Type B pancreatic cell (in vitro differentiated cells): ENCODE measurements at regions not wholly inside any gene's neighbourhood (a gene's known extent, or its start where the extent isn't known, plus 50 kb on each side); places are given as distances from the start of the nearest gene placed in this dataset.

Experiments used
- DNase-seq: peaks from one replicate; pipeline ENCODE4 v3.0.0; 2021; ENCODE audit warnings: mixed read lengths; ENCODE audit not compliant: unreplicated experiment; ENCODE audit errors: extremely low spot score
- H3K27ac Mint-ChIP-seq: 2 replicates; pipeline ENCODE4 v1.8.0; 2021; ENCODE audit warnings: mild to moderate bottlenecking, mixed read lengths
- H3K27me3 Mint-ChIP-seq: 2 replicates; pipeline ENCODE4 v1.8.0; 2021; ENCODE audit warnings: mixed read lengths
- H3K36me3 Mint-ChIP-seq: 2 replicates; pipeline ENCODE4 v1.8.0; 2021; ENCODE audit warnings: mixed read lengths
- H3K4me1 Mint-ChIP-seq: one replicate; pipeline ENCODE4 v1.8.0; 2021; ENCODE audit warnings: mixed read lengths; ENCODE audit not compliant: unreplicated experiment
- H3K4me3 Mint-ChIP-seq: 2 replicates; pipeline ENCODE4 v1.8.0; 2021; ENCODE audit warnings: mild to moderate bottlenecking, mixed read lengths
- H3K9me3 Mint-ChIP-seq: 2 replicates; pipeline ENCODE4 v1.8.0; 2021; ENCODE audit warnings: mixed read lengths
- CTCF ChIP-seq: fragments of 200-600 bp; sonication (generic); conservative IDR thresholded peaks from 2 replicates; pipeline ENCODE4 v1.5.0; 2021; ENCODE audit warnings: antibody characterized with exemption, mild to moderate bottlenecking

GRCh38 chr18:50444539-50444938 lies 69.7 kb downstream of the SKA1 start:
- no peak for DNase-seq
- TF ChIP-seq CTCF, result no peak
- no peak overlapping the region for H3K4me3 Mint-ChIP-seq
- H3K27ac Mint-ChIP-seq, result no peak overlapping the region
- no peaks in the 10 kb centered on the region for H3K9me3 Mint-ChIP-seq
- H3K27me3 Mint-ChIP-seq, result no peaks in the 10 kb centered on the region
- H3K36me3 Mint-ChIP-seq, result no peaks in the 10 kb centered on the region
- H3K4me1 Mint-ChIP-seq, result peaks cover 21% of the 10 kb centered on the region

- Mint-ChIP-seq H3K4me1 (peaks cover 6% of the 10 kb centered on the region), H3K27ac (no peak overlapping the region), H3K36me3 (no peaks in the 10 kb centered on the region), H3K27me3 (no peaks in the 10 kb centered on the region), H3K4me3 (no peak overlapping the region), H3K9me3 (no peaks in the 10 kb centered on the region)
- no peak for TF ChIP-seq CTCF
- DNase-seq, result no peak
Measured at GRCh38 chr18:50446629-50447028, 71.8 kb downstream of the SKA1 start.

DNA sequence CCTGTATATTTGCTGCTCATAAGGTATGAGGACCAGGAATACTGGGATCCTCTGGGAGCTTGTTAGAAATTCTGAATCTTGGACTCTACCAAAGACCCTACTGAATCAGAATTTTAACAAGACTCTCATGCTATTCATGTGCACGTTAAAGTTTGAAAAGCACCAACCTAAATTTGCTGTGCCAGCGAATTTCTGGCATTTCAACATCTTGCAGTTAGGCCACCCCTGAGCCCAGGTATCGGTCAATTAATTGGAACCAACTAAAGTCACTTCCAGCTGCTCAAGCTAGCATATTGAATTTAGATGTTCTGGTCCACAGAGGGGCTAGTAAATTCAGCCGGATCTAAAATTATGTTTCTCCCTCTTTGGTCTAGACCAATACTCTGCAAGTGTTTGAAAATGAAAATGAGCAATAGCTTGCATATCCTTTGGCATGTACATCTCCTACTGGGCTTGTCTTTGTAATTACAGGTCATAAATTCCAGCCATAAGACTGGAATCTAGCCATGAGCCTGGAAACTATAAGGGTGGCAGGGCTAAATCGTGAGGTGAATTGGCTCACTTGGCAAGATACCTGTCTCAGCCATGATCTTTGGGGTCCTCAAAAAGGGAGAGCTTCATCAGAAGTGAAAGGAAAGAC lies 72.4 kb downstream of the SKA1 start:
- H3K27me3 Mint-ChIP-seq, result no peaks in the 10 kb centered on the region
- DNase-seq, result no peak
- H3K9me3 Mint-ChIP-seq, result no peaks in the 10 kb centered on the region
- H3K27ac Mint-ChIP-seq, result no peak overlapping the region
- H3K4me3 Mint-ChIP-seq, result no peak overlapping the region
- H3K4me1 Mint-ChIP-seq, result peaks cover 6% of the 10 kb centered on the region
- no peak for TF ChIP-seq CTCF
- H3K36me3 Mint-ChIP-seq, result no peaks in the 10 kb centered on the region

GRCh38 chr18:50447952-50448351 lies 73.1 kb downstream of the SKA1 start:
- Mint-ChIP-seq H3K4me3 (no peak overlapping the region), H3K27me3 (no peaks in the 10 kb centered on the region), H3K36me3 (no peaks in the 10 kb centered on the region), H3K27ac (no peak overlapping the region), H3K9me3 (no peaks in the 10 kb centered on the region), H3K4me1 (peaks cover 6% of the 10 kb centered on the region)
- no peak for DNase-seq
- TF ChIP-seq CTCF, result no peak

DNA sequence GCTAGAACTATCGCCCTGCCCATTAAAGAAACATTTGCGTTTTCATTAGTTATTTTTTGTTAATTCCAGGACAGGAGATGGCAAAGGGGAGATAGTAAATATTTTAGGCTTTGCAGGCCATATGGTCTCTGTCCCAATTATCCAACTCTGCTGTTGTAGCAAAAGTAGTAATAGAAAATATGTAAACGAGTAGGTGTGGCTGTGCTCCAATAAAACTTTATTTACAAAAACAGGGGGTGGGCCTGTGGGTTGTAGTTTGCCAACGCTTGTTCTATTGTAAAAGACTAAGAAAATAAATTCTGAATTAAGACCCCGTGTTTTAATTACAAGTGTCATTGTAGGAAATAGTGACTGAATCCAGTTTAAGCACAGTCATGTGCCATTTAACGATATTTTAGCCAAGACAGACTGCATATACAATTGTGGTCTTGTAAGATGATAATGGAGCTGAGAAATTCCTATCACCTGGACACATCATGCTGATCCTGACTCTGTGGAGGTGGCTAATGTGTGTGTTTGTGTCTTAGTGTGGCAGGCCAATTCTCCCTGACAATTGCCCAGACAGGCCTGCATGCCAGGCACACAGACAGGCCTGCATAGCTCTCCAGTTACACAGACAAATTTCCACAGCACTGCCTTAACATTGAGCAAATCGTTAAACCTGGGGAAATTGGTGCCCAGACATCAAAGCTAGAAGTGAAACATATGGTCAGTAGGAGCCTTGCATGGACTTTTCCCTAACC lies 76.4 kb downstream of the SKA1 start:
- no peak for TF ChIP-seq CTCF
- DNase-seq, result no peak
- peaks cover 6% of the 10 kb centered on the region for H3K4me1 Mint-ChIP-seq
- no peak overlapping the region for H3K27ac Mint-ChIP-seq
- no peaks in the 10 kb centered on the region for H3K27me3 Mint-ChIP-seq
- no peak overlapping the region for H3K4me3 Mint-ChIP-seq
- H3K9me3 Mint-ChIP-seq, result no peaks in the 10 kb centered on the region
- H3K36me3 Mint-ChIP-seq, result no peaks in the 10 kb centered on the region
